HG03432 (cell line): ENCODE measurements at regions not wholly inside any gene's neighbourhood (a gene's known extent, or its start where the extent isn't known, plus 50 kb on each side); places are given as distances from the start of the nearest gene placed in this dataset.

Experiments
- ATAC-seq: cut with Tn5 transposase; IDR thresholded peaks from one replicate; pipeline ENCODE4 v1.9.1; 2021; ENCODE audit warnings: mild to moderate bottlenecking, moderate library complexity; ENCODE audit not compliant: unreplicated experiment

DNA sequence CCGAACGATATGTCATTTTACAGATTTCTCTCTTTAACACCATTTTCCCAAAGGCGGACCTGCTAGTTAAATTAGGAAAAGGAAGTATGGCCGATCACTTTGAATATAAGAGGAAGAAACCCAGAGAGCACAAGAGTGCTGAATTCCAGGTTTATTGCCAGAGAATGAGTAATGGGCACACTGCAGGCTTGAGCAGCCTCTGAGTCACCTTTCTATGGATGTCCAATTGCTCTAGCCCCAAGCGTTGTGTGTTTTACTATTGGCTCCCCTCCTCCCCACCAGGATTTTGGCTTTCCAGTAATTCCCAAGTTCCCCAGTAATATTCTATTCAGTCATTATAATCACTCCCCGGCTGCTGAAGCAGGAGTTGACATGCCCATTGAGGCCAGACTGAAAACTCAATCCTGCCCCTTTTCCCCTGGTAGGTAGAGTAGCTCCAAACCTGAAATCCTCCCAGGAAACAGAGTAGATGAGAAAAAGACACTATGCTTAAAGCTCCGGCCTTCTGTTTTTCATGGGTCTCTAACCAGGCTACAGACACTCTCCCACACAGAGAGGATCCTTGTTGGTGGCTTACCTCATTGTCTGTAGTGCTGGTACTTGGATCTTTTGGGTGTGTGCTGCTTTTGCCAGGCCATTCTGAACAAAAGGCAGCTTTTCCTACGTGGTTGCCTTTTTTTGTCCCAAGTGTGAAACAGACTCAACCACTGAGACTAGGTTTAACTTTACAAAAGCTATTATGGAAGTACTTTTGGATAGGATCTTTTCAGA, 704.3 kb upstream of the FLRT2 start:
- no peak for ATAC-seq

DNA sequence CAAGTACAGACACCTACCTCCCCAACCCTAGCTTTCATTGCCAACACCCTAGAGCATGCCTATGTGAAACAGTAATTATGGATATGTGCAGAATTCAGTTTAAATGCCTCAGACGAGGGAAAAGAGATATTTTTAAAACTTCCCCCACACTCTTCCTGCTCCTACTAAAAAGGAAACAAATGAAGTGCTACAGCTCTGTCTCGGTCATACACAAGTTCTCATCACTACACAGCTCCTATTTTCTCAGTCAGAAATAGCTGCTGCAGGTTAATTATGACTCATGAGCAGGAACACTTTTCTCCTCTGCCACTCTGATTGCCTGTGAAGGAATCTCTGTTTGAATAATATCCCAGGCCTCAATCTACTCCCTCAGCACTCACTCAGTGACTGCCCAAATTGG, 703.6 kb upstream of the FLRT2 start:
- ATAC-seq = no peak

DNA sequence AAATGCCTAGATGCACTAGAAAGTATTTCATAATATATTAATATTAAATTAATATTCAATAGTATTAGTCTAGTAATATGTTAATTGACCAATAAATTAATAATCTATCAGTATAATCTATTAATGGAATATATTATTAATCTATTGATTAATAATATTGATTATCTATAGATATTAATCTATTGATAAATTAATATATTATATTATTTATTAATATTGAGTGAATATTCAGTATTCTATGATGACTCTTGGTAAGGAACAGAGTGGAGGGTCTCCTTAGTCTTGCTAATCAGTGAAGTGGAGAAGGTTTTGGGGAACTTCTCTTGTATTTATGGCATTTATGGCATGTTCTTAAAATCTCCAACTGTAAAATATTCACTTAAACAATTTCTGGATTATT, 679.3 kb upstream of the FLRT2 start:
- no peak for ATAC-seq

GRCh38 chr14:84856751-84857534, 673.0 kb upstream of the FLRT2 start:
- no peak for ATAC-seq

DNA sequence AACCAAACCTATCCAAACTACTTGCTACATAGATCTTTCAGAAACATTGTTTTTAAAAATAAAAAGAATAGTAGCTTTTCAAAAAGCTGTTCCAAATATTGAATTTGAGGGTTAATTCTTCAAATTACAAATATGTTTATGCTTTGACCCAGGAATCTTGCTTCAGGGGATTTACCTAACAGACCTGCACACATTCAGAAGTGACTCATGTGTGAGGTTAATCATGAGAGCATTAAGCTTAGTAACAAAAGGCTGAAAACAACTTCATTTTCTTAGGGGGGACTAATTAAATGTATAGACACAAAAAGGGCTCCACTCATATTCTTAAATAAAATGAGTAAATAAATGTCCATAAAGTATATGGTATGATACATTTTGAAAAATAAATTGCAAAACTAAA, 672.4 kb upstream of the FLRT2 start:
- no peak for ATAC-seq

GRCh38 chr14:84859116-84859515, 670.8 kb upstream of the FLRT2 start:
- no peak for ATAC-seq

DNA sequence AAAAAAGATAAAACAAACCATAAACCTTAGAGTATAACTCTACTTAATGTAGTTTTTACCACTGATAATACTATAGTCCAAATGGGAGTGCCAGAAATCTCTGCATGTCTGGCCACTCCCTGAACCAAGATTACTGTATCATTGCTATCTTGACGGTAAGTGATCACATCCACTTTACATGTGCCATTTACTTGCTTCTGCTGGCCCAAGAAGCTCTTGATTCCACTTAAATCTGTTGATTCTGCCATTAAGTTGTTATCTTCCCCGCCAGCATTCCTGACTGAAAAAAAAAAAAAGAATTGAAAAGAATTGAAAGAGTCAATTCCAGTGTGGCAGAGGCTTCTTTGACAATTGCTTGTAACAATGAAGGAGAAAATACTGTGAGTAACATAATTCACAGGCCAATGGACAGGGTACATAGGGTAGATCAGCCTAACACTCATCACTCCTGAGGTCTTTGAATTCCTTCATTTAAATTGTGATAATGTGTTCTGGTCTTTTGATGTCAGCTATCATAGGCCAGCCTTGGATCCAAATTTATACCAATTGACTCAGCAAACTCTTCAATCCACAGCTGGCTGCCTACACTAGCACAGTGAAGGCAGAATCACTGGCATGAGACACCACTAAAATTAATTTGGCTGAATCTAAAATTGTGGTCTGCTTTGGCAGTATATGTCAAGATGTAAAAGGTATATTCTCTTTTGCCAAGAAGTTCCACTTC, 665.2 kb upstream of the FLRT2 start:
- ATAC-seq = no peak

DNA sequence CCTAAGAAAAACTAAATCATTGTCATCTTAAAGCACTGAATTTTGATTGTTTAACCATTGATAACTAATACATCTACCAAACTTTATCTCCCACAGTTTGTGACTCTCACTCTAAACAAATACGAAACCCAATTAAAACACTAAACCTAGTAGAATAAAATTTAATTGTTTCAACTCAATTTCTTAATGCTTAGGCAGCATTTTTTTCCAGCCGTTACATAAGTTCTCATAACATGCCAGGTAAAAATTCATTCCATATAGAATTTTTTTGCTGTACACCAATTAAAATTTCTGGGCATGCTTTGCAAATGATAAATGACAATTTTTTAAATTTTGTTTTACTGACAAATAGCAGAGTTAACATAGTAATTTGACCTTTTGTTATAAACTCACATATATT, 658.2 kb upstream of the FLRT2 start:
- ATAC-seq = no peak

DNA sequence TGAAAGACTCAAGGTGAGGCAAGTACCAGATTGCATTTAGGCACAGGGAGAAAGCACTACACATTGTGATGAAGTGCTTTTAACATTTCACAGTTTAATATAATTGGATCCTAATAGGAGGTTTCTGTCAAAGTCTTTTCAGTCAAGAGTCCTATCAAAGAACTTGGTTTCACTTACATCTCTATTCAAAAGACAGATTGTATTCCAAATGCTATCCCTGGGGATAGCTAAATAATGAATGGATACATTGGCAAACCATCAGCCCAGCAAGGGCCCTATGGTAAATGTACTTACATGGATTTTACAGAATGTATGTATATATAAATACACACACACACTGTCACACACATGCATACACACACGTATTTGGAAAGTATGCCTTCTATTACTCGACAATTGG, 655.5 kb upstream of the FLRT2 start:
- no peak for ATAC-seq

DNA sequence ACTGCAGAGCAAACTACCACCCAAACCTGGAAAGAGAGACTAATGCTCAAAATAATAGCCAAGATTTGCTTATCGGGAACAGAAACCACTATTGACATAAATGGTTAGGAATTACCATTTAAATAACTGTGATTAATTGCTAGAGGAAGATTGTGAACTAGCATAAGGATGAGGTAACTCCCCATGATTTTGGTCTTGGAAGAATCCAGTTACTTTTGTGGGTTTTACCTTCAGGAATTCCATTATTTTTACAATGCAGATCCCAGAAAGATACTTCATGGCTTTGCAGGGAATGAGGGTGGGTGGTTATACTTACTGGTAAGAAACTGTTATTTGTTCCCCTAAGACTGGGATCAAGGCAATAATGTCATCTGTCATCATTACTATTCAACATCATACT, 652.9 kb upstream of the FLRT2 start:
- ATAC-seq = no peak

GRCh38 chr14:84882830-84883229, 647.1 kb upstream of the FLRT2 start:
- ATAC-seq = no peak

DNA sequence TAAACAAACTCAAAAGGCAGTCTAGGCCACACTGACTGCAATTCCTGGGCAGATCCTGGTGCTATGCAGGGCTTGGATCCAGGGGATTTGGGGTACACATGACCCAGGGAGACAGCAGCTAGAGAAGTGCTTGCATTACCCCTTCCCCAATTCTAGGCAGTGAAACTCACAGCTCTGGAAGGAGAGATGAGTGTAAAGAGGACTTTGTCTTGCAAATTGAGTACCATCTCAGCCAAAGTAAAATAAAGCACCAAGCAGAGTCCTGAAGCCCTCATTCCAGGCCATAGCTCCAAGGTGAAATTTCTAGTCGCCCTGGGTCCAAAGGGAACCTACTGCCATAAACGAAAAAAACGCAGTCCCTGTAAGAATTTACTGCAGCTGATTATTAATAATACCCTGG, 644.9 kb upstream of the FLRT2 start:
- ATAC-seq = no peak

- ATAC-seq = no peak
These were observed 638.5 kb upstream of the FLRT2 start for GRCh38 chr14:84891404-84891803.

DNA sequence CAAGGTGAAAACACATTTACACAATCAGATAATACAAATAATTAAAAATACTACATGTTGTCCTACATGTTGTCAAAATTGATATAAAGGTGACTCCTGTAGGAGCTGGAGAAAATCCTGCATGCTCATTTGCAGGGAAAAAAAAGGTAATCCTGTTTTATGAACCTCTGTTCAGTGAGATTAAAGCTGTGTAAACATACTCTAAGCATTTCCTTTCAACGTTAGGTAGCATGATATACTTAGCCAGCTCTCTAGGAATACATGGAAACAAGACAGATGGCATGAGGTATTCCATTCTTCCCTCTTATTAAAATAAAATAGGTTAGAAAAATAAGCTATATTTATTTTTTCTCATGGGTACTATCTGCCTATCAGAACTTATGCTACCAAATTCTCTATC, 635.7 kb upstream of the FLRT2 start:
- ATAC-seq = no peak

GRCh38 chr14:84922370-84922769, 607.6 kb upstream of the FLRT2 start:
- ATAC-seq = no peak

DNA sequence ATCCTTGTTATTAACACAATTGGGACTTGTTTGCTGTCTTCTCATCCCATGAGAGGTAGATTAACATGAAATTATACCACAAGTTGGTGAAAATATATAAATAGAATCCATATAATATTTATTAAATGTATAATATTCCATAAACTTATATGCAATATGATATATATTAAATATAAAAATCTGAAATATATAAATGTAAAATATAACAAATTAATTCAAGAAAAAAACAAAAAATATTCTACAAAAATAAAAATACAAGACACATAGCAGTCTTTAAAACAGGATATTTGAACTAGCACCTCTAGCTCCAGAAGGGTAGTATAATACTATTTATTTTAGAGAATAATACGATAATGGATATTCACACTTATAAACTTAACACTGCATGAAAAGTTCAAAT, 603.3 kb upstream of the FLRT2 start:
- ATAC-seq = no peak

GRCh38 chr14:84927096-84927827, 602.7 kb upstream of the FLRT2 start:
- no peak for ATAC-seq

- no peak for ATAC-seq
These were observed 600.9 kb upstream of the FLRT2 start for GRCh38 chr14:84929086-84929485.

- no peak for ATAC-seq
These were observed 600.1 kb upstream of the FLRT2 start for GRCh38 chr14:84929834-84930233.

- no peak for ATAC-seq
These were observed 592.9 kb upstream of the FLRT2 start for GRCh38 chr14:84937016-84937415.

DNA sequence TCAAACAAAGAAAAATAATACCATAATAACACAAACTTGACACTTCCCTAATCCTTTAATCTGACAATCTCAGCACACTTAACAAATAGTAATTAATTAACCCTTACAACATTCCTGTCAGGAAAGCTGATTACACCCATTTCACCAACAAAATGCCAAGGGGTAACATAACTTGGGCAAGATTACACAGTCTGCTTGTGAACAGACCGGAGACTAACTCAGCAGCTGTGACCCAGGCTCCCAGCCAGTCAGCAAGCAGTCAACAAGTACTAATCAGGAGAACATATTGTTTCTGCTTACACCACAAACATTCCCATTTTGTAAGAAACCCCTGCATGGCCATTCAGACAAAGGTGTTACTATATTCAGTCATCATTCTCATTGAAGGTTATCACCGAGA, 592.5 kb upstream of the FLRT2 start:
- ATAC-seq = no peak
